ENCODE measurements at regions not wholly inside any gene's neighbourhood (a gene's known extent, or its start where the extent isn't known, plus 50 kb on each side); places are given as distances from the start of the nearest gene placed in this dataset.

- no peak for TF ChIP-seq MGA (IDR thresholded peaks at IDR 0.05)
Observed at GRCh38 chr2:132268977-132269523, 107.3 kb upstream of the ANKRD30BL start (continued).
